ENCODE measurements at regions not wholly inside any gene's neighbourhood (a gene's known extent, or its start where the extent isn't known, plus 50 kb on each side); places are given as distances from the start of the nearest gene placed in this dataset.

- no peak for TF ChIP-seq CTCF (IDR thresholded peaks at IDR 0.05)
- TF ChIP-seq POLR2A (IDR thresholded peaks at IDR 0.05): no peak
Observed at GRCh38 chr17:27082023-27082774, 211.7 kb upstream of the WSB1 start.

Measured in body of pancreas (tissue), 4 donors.